ENCODE measurements at regions not wholly inside any gene's neighbourhood (a gene's known extent, or its start where the extent isn't known, plus 50 kb on each side); places are given as distances from the start of the nearest gene placed in this dataset.

DNA sequence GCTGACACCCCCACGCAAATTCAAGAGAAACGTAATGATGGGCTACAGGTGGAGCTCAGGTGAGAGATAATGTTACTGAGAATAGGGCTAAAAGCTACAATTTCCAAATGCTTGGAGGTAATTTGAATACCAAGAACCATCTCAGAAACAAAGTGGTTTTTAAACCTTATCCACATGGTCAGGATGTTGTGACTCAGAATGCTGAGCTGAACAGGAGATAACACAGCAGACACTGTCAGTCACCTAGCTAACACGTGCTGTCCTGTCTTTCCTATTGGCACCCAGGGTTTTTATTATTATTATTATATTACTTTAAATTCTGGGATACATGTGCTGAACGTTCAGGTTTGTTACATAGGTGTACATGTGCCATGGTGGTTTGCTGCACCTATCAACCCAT lies 233.0 kb upstream of the MAF start:
- no peak for FAIRE-seq
- dilution Hi-C loops (cut with MboI; ENCODE audit: extremely low pct_ligation_motif_present, low sequenced_read_pairs) = no loop called here
- no TSS peak for BruUV-seq (replicated peaks)

DNA sequence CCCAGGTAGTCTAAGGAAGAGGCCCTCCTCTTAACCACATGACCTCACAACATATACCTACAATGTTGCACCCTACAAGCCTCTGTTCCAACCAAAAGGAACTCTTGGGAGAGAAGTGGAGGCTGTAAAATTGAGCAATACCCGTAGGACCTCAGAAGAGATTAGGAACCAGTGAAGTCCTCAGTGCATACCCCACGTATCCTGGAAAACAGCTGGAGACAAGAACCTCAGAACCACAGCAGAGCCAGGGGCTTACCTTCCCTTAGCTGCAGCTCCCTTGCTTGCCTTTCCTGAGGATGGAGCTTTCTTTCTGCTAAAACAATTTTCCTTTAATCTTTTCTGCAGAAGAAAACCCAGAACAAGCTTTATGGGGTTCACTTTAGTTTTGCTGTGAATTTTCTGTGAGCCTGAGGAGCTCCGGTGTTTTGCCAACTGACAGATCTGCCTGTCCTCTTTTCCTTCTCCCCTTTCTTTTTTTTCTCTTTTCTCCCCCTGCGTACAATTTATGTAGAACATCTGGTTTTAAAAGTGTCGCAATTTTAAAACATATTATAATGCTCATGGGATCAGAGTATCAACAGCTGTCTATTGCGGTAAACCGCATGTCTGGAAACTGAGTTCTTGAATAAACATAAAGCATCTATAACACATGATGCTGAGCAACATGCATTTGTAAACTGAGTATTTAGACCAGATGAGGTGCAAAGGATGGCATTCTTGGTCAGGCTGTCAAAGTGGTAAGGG lies 226.4 kb upstream of the MAF start:
- H3K36me3 ChIP-seq (ENCODE audit: control insufficient read depth in 2 of 2, extremely low read depth in 1 of 2, insufficient read depth in 2 of 2, low read length in 2 of 2) = no peaks in the 10 kb centered on the region
- H3K9me3 ChIP-seq (replicated peaks; ENCODE audit: control insufficient read depth, insufficient read depth, low read length) = peaks cover 5% of the 10 kb centered on the region
- BruUV-seq (replicated peaks) = no TSS peak
- no peaks in the 10 kb centered on the region for H3K4me1 ChIP-seq (ENCODE audit: control insufficient read depth, extremely low read depth, insufficient read depth, low read length)
- no peak for DNase-seq (ENCODE audit: low read depth, low spot score)
- no peak overlapping the region for H3K4me3 ChIP-seq (replicated peaks in 1 of 3; ENCODE audit: insufficient read depth in 1 of 3, low read depth in 1 of 3, low read length in 3 of 3)
- dilution Hi-C loops (cut with MboI; ENCODE audit: extremely low pct_ligation_motif_present, low sequenced_read_pairs) = no loop called here
- no peak overlapping the region for H3K27ac ChIP-seq (ENCODE audit: insufficient read depth, low read depth, low read length)
- CTCF ChIA-PET = no interaction called here
- H3K79me2 ChIP-seq (ENCODE audit: control insufficient read depth, insufficient read depth, low read length) = no peaks in the 10 kb centered on the region
- TF ChIP-seq POLR2A (IDR thresholded peaks at IDR 0.05; ENCODE audit: low read depth, low read length) = no peak
- TF ChIP-seq, protein P1, sequence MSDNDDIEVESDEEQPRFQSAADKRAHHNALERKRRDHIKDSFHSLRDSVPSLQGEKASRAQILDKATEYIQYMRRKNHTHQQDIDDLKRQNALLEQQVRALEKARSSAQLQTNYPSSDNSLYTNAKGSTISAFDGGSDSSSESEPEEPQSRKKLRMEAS (IDR thresholded peaks at IDR 0.05; ENCODE audit: insufficient read depth, insufficient read length) = no peak
- no peak for TF ChIP-seq JUN (IDR thresholded peaks at IDR 0.05; ENCODE audit: borderline replicate concordance, insufficient read depth, insufficient read length, low read depth)
- no peak for TF ChIP-seq GATA2 (IDR thresholded peaks at IDR 0.05; ENCODE audit: insufficient read depth, insufficient read length, low read depth, low read length)
- no peak for TF ChIP-seq FOS (IDR thresholded peaks at IDR 0.05; ENCODE audit: borderline replicate concordance, insufficient read depth, low read length)
- no peak for TF ChIP-seq MYC (IDR thresholded peaks at IDR 0.05; ENCODE audit: low read depth, low read length)
- TF ChIP-seq, protein P2, sequence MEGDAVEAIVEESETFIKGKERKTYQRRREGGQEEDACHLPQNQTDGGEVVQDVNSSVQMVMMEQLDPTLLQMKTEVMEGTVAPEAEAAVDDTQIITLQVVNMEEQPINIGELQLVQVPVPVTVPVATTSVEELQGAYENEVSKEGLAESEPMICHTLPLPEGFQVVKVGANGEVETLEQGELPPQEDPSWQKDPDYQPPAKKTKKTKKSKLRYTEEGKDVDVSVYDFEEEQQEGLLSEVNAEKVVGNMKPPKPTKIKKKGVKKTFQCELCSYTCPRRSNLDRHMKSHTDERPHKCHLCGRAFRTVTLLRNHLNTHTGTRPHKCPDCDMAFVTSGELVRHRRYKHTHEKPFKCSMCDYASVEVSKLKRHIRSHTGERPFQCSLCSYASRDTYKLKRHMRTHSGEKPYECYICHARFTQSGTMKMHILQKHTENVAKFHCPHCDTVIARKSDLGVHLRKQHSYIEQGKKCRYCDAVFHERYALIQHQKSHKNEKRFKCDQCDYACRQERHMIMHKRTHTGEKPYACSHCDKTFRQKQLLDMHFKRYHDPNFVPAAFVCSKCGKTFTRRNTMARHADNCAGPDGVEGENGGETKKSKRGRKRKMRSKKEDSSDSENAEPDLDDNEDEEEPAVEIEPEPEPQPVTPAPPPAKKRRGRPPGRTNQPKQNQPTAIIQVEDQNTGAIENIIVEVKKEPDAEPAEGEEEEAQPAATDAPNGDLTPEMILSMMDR (IDR thresholded peaks at IDR 0.05; ENCODE audit: extremely low read depth in 1 of 2, insufficient read depth in 1 of 2, low read depth in 1 of 2, low read length in 2 of 2) = no peak
- TF ChIP-seq EZH2 (IDR thresholded peaks at IDR 0.05; ENCODE audit: borderline replicate concordance, low read depth, low read length, severe bottlenecking) = no peak
- no peak for TF ChIP-seq POLR2AphosphoS5 (IDR thresholded peaks at IDR 0.05; ENCODE audit: insufficient read depth, low read depth, low read length)
- H3K9me1 ChIP-seq (replicated peaks; ENCODE audit: control insufficient read depth, extremely low read depth, insufficient read depth, low read length) = no peaks in the 10 kb centered on the region
- intact Hi-C loops (cut with micrococcal nuclease) = no loop called here
- no peak overlapping the region for H3K4me2 ChIP-seq (ENCODE audit: insufficient read depth, low read length)
- H4K20me1 ChIP-seq (replicated peaks; ENCODE audit: control insufficient read depth, extremely low read depth, insufficient read depth, low read length) = no peaks in the 10 kb centered on the region
- H3K27me3 ChIP-seq (ENCODE audit: control insufficient read depth in 2 of 2, insufficient read depth in 2 of 2, low read length in 2 of 2) = no peaks in the 10 kb centered on the region
- H2AFZ ChIP-seq (ENCODE audit: low read depth, low read length) = no peak overlapping the region
- POLR2A ChIA-PET = no interaction called here
- no peak overlapping the region for H3K9ac ChIP-seq (replicated peaks; ENCODE audit: extremely low read depth, insufficient read depth, low read length)
- no peak for FAIRE-seq

More for the DNA sequence above, 233.0 kb upstream of the MAF start:
- no peaks in the 10 kb centered on the region for H3K36me3 ChIP-seq (ENCODE audit: control insufficient read depth in 2 of 2, extremely low read depth in 1 of 2, insufficient read depth in 2 of 2, low read length in 2 of 2)
- H3K79me2 ChIP-seq (ENCODE audit: control insufficient read depth, insufficient read depth, low read length) = no peaks in the 10 kb centered on the region
- no peak overlapping the region for H3K27ac ChIP-seq (ENCODE audit: insufficient read depth, low read depth, low read length)
- H2AFZ ChIP-seq (ENCODE audit: low read depth, low read length) = no peak overlapping the region
- H3K4me1 ChIP-seq (ENCODE audit: control insufficient read depth, extremely low read depth, insufficient read depth, low read length) = no peaks in the 10 kb centered on the region
- no peak overlapping the region for H3K4me3 ChIP-seq (replicated peaks in 1 of 3; ENCODE audit: insufficient read depth in 1 of 3, low read depth in 1 of 3, low read length in 3 of 3)
- H4K20me1 ChIP-seq (replicated peaks; ENCODE audit: control insufficient read depth, extremely low read depth, insufficient read depth, low read length) = no peaks in the 10 kb centered on the region
- intact Hi-C loops (cut with micrococcal nuclease) = no loop called here
- H3K9me3 ChIP-seq (replicated peaks; ENCODE audit: control insufficient read depth, insufficient read depth, low read length) = peaks cover 2% of the 10 kb centered on the region
- H3K9ac ChIP-seq (replicated peaks; ENCODE audit: extremely low read depth, insufficient read depth, low read length) = no peak overlapping the region
- no peaks in the 10 kb centered on the region for H3K9me1 ChIP-seq (replicated peaks; ENCODE audit: control insufficient read depth, extremely low read depth, insufficient read depth, low read length)
- TF ChIP-seq POLR2A (IDR thresholded peaks at IDR 0.05; ENCODE audit: low read depth, low read length) = no peak
- TF ChIP-seq EZH2 (IDR thresholded peaks at IDR 0.05; ENCODE audit: borderline replicate concordance, low read depth, low read length, severe bottlenecking) = no peak
- TF ChIP-seq, protein P1 (IDR thresholded peaks at IDR 0.05; ENCODE audit: insufficient read depth, insufficient read length) = no peak
- TF ChIP-seq MYC (IDR thresholded peaks at IDR 0.05; ENCODE audit: low read depth, low read length) = no peak
- no peaks in the 10 kb centered on the region for H3K27me3 ChIP-seq (ENCODE audit: control insufficient read depth in 2 of 2, insufficient read depth in 2 of 2, low read length in 2 of 2)
- DNase-seq (ENCODE audit: low read depth, low spot score) = no peak
- H3K4me2 ChIP-seq (ENCODE audit: insufficient read depth, low read length) = no peak overlapping the region
- ChIA-PET CTCF (no interaction called here), POLR2A (no interaction called here)

Data from endothelial cell of umbilical vein (primary cell).